ENCODE measurements at regions not wholly inside any gene's neighbourhood (a gene's known extent, or its start where the extent isn't known, plus 50 kb on each side); places are given as distances from the start of the nearest gene placed in this dataset.
A peak's percentile ranks its signal among the peaks of the same experiment; 100 is the strongest.

DNA sequence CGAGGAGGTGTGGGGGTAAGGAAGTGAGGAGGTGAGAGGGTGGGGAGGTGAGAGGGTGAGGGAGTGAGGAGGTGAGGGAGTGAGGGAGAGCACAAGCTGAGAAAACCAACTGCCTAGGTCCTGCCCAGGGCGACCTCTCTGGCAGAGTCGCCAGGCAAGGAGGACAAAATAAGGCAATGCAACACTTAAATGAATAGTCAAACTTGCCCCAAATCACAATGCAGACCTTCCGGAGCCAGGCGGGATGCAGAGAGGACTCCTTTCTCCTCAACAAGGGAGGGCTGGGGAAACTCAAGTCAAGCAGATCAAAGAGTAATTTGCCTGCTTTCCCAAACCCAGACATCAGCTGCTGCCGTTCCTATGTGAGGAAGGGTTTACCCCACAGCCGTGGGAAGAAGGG is 86.0 kb downstream of the CCDC185 start:
- no peak overlapping the region for H3K27ac ChIP-seq (ENCODE audit: extremely low read depth, low read depth, low read length)
- ChIA-PET POLR2A (no interaction called here), CTCF (no interaction called here)
- no peak overlapping the region for H3K4me3 ChIP-seq (ENCODE audit: low read depth, low read length)
- no peaks in the 10 kb centered on the region for H3K36me3 ChIP-seq (ENCODE audit: control insufficient read depth in 2 of 2, insufficient read depth in 1 of 2, low read length in 2 of 2)
- no peaks in the 10 kb centered on the region for H3K9me3 ChIP-seq (ENCODE audit: control insufficient read depth, insufficient read depth, low read depth, low read length)
- TF ChIP-seq PRDM1 (tag by site-specific recombination; IDR thresholded peaks at IDR 0.05): peak; percentile 57; the same call in 1 of the 2 replicates
- TF ChIP-seq, protein P1, sequence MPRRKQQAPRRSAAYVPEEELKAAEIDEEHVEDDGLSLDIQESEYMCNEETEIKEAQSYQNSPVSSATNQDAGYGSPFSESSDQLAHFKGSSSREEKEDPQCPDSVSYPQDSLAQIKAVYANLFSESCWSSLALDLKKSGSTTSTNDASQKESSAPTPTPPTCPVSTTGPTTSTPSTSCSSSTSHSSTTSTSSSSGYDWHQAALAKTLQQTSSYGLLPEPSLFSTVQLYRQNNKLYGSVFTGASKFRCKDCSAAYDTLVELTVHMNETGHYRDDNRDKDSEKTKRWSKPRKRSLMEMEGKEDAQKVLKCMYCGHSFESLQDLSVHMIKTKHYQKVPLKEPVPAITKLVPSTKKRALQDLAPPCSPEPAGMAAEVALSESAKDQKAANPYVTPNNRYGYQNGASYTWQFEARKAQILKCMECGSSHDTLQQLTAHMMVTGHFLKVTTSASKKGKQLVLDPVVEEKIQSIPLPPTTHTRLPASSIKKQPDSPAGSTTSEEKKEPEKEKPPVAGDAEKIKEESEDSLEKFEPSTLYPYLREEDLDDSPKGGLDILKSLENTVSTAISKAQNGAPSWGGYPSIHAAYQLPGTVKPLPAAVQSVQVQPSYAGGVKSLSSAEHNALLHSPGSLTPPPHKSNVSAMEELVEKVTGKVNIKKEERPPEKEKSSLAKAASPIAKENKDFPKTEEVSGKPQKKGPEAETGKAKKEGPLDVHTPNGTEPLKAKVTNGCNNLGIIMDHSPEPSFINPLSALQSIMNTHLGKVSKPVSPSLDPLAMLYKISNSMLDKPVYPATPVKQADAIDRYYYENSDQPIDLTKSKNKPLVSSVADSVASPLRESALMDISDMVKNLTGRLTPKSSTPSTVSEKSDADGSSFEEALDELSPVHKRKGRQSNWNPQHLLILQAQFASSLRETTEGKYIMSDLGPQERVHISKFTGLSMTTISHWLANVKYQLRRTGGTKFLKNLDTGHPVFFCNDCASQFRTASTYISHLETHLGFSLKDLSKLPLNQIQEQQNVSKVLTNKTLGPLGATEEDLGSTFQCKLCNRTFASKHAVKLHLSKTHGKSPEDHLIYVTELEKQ (tag by site-specific recombination; IDR thresholded peaks at IDR 0.05; ENCODE audit: borderline replicate concordance): no peak
- no peak for TF ChIP-seq ZNF138 (tag by site-specific recombination; IDR thresholded peaks at IDR 0.05; ENCODE audit: borderline replicate concordance)
- TF ChIP-seq ZNF585B (tag by site-specific recombination; IDR thresholded peaks at IDR 0.05): peak; percentile 65
- TF ChIP-seq ZNF544 (tag by site-specific recombination; IDR thresholded peaks at IDR 0.05): no peak
- TF ChIP-seq, protein P2, sequence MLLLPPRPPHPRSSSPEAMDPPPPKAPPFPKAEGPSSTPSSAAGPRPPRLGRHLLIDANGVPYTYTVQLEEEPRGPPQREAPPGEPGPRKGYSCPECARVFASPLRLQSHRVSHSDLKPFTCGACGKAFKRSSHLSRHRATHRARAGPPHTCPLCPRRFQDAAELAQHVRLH (tag by site-specific recombination; IDR thresholded peaks at IDR 0.05): no peak
- peak; percentile 17; the same call in 1 of the 2 replicates for TF ChIP-seq ZBTB17 (tag by site-specific recombination; IDR thresholded peaks at IDR 0.05)
- peak; percentile 48; the same call in 1 of the 2 replicates for TF ChIP-seq EGR2 (tag by site-specific recombination; IDR thresholded peaks at IDR 0.05; ENCODE audit: low read depth)
- TF ChIP-seq, protein P3, sequence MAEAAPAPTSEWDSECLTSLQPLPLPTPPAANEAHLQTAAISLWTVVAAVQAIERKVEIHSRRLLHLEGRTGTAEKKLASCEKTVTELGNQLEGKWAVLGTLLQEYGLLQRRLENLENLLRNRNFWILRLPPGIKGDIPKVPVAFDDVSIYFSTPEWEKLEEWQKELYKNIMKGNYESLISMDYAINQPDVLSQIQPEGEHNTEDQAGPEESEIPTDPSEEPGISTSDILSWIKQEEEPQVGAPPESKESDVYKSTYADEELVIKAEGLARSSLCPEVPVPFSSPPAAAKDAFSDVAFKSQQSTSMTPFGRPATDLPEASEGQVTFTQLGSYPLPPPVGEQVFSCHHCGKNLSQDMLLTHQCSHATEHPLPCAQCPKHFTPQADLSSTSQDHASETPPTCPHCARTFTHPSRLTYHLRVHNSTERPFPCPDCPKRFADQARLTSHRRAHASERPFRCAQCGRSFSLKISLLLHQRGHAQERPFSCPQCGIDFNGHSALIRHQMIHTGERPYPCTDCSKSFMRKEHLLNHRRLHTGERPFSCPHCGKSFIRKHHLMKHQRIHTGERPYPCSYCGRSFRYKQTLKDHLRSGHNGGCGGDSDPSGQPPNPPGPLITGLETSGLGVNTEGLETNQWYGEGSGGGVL (tag by site-specific recombination; IDR thresholded peaks at IDR 0.05): peak; percentile 59
- TF ChIP-seq, protein P4, sequence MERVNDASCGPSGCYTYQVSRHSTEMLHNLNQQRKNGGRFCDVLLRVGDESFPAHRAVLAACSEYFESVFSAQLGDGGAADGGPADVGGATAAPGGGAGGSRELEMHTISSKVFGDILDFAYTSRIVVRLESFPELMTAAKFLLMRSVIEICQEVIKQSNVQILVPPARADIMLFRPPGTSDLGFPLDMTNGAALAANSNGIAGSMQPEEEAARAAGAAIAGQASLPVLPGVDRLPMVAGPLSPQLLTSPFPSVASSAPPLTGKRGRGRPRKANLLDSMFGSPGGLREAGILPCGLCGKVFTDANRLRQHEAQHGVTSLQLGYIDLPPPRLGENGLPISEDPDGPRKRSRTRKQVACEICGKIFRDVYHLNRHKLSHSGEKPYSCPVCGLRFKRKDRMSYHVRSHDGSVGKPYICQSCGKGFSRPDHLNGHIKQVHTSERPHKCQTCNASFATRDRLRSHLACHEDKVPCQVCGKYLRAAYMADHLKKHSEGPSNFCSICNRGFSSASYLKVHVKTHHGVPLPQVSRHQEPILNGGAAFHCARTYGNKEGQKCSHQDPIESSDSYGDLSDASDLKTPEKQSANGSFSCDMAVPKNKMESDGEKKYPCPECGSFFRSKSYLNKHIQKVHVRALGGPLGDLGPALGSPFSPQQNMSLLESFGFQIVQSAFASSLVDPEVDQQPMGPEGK (tag by site-specific recombination; IDR thresholded peaks at IDR 0.05): 0 out of 2 replicates have a peak, but pooled peaks have one; percentile 20
- TF ChIP-seq, protein P5, sequence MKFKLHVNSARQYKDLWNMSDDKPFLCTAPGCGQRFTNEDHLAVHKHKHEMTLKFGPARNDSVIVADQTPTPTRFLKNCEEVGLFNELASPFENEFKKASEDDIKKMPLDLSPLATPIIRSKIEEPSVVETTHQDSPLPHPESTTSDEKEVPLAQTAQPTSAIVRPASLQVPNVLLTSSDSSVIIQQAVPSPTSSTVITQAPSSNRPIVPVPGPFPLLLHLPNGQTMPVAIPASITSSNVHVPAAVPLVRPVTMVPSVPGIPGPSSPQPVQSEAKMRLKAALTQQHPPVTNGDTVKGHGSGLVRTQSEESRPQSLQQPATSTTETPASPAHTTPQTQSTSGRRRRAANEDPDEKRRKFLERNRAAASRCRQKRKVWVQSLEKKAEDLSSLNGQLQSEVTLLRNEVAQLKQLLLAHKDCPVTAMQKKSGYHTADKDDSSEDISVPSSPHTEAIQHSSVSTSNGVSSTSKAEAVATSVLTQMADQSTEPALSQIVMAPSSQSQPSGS (tag by site-specific recombination; IDR thresholded peaks at IDR 0.05; ENCODE audit: low read depth): no peak
- no peaks in the 10 kb centered on the region for H3K4me1 ChIP-seq (ENCODE audit: control insufficient read depth, insufficient read depth, low read length)

DNA sequence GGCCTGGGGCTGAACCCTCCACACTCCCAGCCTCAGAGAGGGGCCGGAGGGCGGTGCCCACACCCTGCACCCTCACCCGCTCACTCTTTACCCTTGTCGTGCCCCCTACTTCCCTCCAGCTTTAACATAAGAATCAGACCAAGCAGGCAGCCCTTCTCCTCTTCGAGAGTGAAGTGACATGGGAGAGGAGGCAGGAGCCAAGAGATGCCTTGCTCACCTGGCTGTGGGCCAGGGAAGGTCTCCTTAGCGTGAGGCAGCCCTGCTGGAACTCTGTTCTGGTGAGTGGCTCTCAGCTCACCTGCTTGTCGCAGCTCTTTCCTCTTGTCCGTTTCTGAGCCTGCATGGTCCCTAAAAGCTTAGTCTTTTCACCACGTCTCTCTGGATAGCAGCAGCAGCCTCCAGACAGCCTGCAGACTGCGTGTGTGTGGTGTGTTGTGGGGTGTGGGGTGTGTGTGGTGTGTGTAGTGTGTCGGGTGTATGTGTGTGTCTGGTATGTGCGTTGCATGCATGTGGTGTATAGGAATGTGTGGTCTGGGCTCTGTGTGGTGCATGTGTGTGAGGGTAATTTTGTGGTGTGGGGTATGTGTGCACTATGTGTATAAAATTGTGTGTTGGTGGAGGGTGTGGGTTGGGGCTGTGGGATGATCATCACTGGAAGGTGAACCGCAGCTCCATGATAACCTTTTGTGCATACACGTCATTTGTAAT is 86.7 kb downstream of the CCDC185 start:
- POLR2A ChIA-PET: no interaction called here
- no peaks in the 10 kb centered on the region for H3K36me3 ChIP-seq (ENCODE audit: control insufficient read depth in 2 of 2, insufficient read depth in 1 of 2, low read length in 2 of 2)
- no peak overlapping the region for H3K27ac ChIP-seq (ENCODE audit: extremely low read depth, low read depth, low read length)
- H3K9me3 ChIP-seq (ENCODE audit: control insufficient read depth, insufficient read depth, low read depth, low read length): no peaks in the 10 kb centered on the region
- no peaks in the 10 kb centered on the region for H3K4me1 ChIP-seq (ENCODE audit: control insufficient read depth, insufficient read depth, low read length)
- H3K4me3 ChIP-seq (ENCODE audit: low read depth, low read length): no peak overlapping the region
- CTCF ChIA-PET: interaction anchor here (0.5 to 1.0 kb wide), 2 partner anchors 77 to 990 kb away, joined by 4 to 5 read pairs; no protein-coding TSS in a partner anchor
- TF ChIP-seq, protein P6, sequence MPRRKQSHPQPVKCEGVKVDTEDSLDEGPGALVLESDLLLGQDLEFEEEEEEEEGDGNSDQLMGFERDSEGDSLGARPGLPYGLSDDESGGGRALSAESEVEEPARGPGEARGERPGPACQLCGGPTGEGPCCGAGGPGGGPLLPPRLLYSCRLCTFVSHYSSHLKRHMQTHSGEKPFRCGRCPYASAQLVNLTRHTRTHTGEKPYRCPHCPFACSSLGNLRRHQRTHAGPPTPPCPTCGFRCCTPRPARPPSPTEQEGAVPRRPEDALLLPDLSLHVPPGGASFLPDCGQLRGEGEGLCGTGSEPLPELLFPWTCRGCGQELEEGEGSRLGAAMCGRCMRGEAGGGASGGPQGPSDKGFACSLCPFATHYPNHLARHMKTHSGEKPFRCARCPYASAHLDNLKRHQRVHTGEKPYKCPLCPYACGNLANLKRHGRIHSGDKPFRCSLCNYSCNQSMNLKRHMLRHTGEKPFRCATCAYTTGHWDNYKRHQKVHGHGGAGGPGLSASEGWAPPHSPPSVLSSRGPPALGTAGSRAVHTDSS (tag by site-specific recombination; IDR thresholded peaks at IDR 0.05): no peak
- TF ChIP-seq ZNF585B (tag by site-specific recombination; IDR thresholded peaks at IDR 0.05): no peak
- TF ChIP-seq, protein P7, sequence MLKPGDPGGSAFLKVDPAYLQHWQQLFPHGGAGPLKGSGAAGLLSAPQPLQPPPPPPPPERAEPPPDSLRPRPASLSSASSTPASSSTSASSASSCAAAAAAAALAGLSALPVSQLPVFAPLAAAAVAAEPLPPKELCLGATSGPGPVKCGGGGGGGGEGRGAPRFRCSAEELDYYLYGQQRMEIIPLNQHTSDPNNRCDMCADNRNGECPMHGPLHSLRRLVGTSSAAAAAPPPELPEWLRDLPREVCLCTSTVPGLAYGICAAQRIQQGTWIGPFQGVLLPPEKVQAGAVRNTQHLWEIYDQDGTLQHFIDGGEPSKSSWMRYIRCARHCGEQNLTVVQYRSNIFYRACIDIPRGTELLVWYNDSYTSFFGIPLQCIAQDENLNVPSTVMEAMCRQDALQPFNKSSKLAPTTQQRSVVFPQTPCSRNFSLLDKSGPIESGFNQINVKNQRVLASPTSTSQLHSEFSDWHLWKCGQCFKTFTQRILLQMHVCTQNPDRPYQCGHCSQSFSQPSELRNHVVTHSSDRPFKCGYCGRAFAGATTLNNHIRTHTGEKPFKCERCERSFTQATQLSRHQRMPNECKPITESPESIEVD (tag by site-specific recombination; IDR thresholded peaks at IDR 0.05): no peak
- TF ChIP-seq ZNF670 (tag by site-specific recombination; IDR thresholded peaks at IDR 0.05; ENCODE audit: low read depth): no peak
- TF ChIP-seq ZNF558 (tag by site-specific recombination; IDR thresholded peaks at IDR 0.05): no peak
- TF ChIP-seq KLF10 (tag by site-specific recombination; IDR thresholded peaks at IDR 0.05): no peak
- TF ChIP-seq, protein P8, sequence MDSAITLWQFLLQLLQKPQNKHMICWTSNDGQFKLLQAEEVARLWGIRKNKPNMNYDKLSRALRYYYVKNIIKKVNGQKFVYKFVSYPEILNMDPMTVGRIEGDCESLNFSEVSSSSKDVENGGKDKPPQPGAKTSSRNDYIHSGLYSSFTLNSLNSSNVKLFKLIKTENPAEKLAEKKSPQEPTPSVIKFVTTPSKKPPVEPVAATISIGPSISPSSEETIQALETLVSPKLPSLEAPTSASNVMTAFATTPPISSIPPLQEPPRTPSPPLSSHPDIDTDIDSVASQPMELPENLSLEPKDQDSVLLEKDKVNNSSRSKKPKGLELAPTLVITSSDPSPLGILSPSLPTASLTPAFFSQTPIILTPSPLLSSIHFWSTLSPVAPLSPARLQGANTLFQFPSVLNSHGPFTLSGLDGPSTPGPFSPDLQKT (IDR thresholded peaks at IDR 0.05; ENCODE audit: borderline replicate concordance, low read depth, low read length): no peak
- no peak for TF ChIP-seq ZNF221 (tag by site-specific recombination; IDR thresholded peaks at IDR 0.05; ENCODE audit: borderline replicate concordance)
- no peak for TF ChIP-seq ZNF292 (tag by site-specific recombination; IDR thresholded peaks at IDR 0.05; ENCODE audit: borderline replicate concordance, low read depth)

Measured in HEK293 (cell line).